ENCODE measurements at regions not wholly inside any gene's neighbourhood (a gene's known extent, or its start where the extent isn't known, plus 50 kb on each side); places are given as distances from the start of the nearest gene placed in this dataset.

DNA sequence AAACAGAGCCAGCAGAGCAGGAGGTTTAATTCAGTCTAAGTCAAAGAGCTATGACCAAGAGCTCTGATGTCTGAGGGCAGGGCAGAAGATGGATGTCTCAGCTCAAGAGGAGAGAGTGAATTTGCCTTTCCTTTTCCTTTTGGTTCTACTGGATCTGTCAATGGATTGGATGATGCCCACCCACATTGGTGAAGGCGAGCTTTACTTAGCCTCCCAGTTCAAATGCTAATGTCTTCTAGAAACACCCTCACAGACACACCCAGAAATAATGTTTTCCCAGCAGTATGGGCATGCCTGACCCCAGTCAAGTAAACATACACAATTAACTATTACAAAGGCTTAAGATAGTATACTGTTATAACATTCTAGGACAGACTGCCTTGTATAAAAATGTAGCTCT is 236.3 kb upstream of the NRXN1 start (continued):
- TF ChIP-seq ETS1 (IDR thresholded peaks at IDR 0.05) (no peak), EZH2phosphoT487 (IDR thresholded peaks at IDR 0.05; ENCODE audit: unreplicated experiment) (no peak), EZH2 (IDR thresholded peaks at IDR 0.05; ENCODE audit: low read depth, unreplicated experiment) (no peak)

DNA sequence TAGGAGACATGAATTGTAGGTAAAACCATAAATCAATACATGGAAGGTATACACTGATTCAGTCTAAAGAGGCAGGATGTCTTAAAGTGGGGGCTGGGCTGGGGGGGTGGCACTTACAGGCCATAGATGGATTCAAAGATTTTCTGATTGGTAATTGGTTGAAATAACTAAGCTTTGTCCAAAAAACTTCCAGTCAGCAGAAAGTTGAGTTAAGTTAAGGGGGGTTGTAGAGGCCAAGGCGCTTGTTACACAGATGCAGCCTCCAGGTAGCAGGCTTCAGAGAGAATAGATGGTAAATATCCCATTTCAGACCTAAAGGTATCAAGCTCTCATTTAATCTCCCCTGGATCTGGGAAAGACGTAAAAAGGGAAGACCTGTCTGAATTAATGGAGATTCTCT is 233.6 kb upstream of the NRXN1 start:
- H3K4me3 Mint-ChIP-seq, result no peak overlapping the region
- Histone ChIP-seq H4K20me1 (replicated peaks; ENCODE audit: insufficient read depth) (no peaks in the 10 kb centered on the region), H3K4me2 (no peak overlapping the region), H3K4me1 (ENCODE audit: insufficient read depth) (peaks cover 25% of the 10 kb centered on the region), H3K36me3 (ENCODE audit: insufficient read depth) (no peaks in the 10 kb centered on the region), H3K4me3 (no peak overlapping the region), H3K9me2 (ENCODE audit: insufficient read depth) (peaks cover 12% of the 10 kb centered on the region; the same call in 1 of the 2 replicates), H3F3A (replicated peaks; ENCODE audit: low read depth) (no peaks in the 10 kb centered on the region), H3K27me3 (ENCODE audit: insufficient read depth) (no peaks in the 10 kb centered on the region), H2AFZ (no peak overlapping the region), H3K27ac (ENCODE audit: low read depth) (no peak overlapping the region), H3K79me2 (replicated peaks; ENCODE audit: insufficient read depth) (no peaks in the 10 kb centered on the region)
- ATAC-seq, result no peak
- peaks cover 28% of the 10 kb centered on the region for H3K4me1 Mint-ChIP-seq
- no peak overlapping the region for H3K27ac Mint-ChIP-seq
- H3K36me3 Mint-ChIP-seq (ENCODE audit: low read depth), result no peaks in the 10 kb centered on the region
- no peaks in the 10 kb centered on the region for H3K9me3 Mint-ChIP-seq
- H3K27me3 Mint-ChIP-seq (ENCODE audit: insufficient read depth, low read depth, poor library complexity), result peaks cover 3% of the 10 kb centered on the region
- no peak for DNase-seq (ENCODE audit: low spot score)
- no peak for TF ChIP-seq POLR2AphosphoS5 (IDR thresholded peaks at IDR 0.05; ENCODE audit: low read depth)
- TF ChIP-seq EZH2phosphoT487 (IDR thresholded peaks at IDR 0.05; ENCODE audit: unreplicated experiment), result no peak
- no peak for TF ChIP-seq ETS1 (IDR thresholded peaks at IDR 0.05)
- no peak for TF ChIP-seq NANOG (IDR thresholded peaks at IDR 0.05; ENCODE audit: borderline replicate concordance)
- TF ChIP-seq, protein P1, sequence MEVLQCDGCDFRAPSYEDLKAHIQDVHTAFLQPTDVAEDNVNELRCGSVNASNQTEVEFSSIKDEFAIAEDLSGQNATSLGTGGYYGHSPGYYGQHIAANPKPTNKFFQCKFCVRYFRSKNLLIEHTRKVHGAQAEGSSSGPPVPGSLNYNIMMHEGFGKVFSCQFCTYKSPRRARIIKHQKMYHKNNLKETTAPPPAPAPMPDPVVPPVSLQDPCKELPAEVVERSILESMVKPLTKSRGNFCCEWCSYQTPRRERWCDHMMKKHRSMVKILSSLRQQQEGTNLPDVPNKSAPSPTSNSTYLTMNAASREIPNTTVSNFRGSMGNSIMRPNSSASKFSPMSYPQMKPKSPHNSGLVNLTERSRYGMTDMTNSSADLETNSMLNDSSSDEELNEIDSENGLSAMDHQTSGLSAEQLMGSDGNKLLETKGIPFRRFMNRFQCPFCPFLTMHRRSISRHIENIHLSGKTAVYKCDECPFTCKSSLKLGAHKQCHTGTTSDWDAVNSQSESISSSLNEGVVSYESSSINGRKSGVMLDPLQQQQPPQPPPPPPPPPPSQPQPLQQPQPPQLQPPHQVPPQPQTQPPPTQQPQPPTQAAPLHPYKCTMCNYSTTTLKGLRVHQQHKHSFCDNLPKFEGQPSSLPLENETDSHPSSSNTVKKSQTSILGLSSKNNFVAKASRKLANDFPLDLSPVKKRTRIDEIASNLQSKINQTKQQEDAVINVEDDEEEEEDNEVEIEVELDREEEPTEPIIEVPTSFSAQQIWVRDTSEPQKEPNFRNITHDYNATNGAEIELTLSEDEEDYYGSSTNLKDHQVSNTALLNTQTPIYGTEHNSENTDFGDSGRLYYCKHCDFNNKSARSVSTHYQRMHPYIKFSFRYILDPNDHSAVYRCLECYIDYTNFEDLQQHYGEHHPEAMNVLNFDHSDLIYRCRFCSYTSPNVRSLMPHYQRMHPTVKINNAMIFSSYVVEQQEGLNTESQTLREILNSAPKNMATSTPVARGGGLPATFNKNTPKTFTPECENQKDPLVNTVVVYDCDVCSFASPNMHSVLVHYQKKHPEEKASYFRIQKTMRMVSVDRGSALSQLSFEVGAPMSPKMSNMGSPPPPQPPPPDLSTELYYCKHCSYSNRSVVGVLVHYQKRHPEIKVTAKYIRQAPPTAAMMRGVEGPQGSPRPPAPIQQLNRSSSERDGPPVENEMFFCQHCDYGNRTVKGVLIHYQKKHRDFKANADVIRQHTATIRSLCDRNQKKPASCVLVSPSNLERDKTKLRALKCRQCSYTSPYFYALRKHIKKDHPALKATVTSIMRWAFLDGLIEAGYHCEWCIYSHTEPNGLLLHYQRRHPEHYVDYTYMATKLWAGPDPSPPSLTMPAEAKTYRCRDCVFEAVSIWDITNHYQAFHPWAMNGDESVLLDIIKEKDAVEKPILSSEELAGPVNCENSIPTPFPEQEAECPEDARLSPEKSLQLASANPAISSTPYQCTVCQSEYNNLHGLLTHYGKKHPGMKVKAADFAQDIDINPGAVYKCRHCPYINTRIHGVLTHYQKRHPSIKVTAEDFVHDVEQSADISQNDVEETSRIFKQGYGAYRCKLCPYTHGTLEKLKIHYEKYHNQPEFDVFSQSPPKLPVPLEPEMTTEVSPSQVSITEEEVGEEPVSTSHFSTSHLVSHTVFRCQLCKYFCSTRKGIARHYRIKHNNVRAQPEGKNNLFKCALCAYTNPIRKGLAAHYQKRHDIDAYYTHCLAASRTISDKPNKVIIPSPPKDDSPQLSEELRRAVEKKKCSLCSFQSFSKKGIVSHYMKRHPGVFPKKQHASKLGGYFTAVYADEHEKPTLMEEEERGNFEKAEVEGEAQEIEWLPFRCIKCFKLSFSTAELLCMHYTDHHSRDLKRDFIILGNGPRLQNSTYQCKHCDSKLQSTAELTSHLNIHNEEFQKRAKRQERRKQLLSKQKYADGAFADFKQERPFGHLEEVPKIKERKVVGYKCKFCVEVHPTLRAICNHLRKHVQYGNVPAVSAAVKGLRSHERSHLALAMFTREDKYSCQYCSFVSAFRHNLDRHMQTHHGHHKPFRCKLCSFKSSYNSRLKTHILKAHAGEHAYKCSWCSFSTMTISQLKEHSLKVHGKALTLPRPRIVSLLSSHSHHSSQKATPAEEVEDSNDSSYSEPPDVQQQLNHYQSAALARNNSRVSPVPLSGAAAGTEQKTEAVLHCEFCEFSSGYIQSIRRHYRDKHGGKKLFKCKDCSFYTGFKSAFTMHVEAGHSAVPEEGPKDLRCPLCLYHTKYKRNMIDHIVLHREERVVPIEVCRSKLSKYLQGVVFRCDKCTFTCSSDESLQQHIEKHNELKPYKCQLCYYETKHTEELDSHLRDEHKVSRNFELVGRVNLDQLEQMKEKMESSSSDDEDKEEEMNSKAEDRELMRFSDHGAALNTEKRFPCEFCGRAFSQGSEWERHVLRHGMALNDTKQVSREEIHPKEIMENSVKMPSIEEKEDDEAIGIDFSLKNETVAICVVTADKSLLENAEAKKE (CRISPR knock-in tag; IDR thresholded peaks at IDR 0.05), result no peak
- no peak for TF ChIP-seq CTCF (conservative IDR thresholded peaks at IDR 0.05; ENCODE audit: low read depth in 2 of 2)
- no peak for TF ChIP-seq REST (IDR thresholded peaks at IDR 0.05; ENCODE audit: unreplicated experiment)
- TF ChIP-seq ZNF331 (CRISPR knock-in tag; IDR thresholded peaks at IDR 0.05; ENCODE audit: low read depth), result no peak
- TF ChIP-seq CREB1 (CRISPR knock-in tag; IDR thresholded peaks at IDR 0.05; ENCODE audit: low read depth), result no peak
- TF ChIP-seq JUNB (IDR thresholded peaks at IDR 0.05; ENCODE audit: unreplicated experiment), result no peak
- no peak for TF ChIP-seq STAT1 (IDR thresholded peaks at IDR 0.05; ENCODE audit: unreplicated experiment)

All from GM23338 (cell line).